Fibroblast of the conjunctiva (primary cell): ENCODE measurements at regions not wholly inside any gene's neighbourhood (a gene's known extent, or its start where the extent isn't known, plus 50 kb on each side); places are given as distances from the start of the nearest gene placed in this dataset.

ENCODE experiments used
- DNase-seq: peaks from one replicate; pipeline ENCODE4 v3.0.0-alpha.2; 2010; ENCODE audit warnings: low read depth

DNA sequence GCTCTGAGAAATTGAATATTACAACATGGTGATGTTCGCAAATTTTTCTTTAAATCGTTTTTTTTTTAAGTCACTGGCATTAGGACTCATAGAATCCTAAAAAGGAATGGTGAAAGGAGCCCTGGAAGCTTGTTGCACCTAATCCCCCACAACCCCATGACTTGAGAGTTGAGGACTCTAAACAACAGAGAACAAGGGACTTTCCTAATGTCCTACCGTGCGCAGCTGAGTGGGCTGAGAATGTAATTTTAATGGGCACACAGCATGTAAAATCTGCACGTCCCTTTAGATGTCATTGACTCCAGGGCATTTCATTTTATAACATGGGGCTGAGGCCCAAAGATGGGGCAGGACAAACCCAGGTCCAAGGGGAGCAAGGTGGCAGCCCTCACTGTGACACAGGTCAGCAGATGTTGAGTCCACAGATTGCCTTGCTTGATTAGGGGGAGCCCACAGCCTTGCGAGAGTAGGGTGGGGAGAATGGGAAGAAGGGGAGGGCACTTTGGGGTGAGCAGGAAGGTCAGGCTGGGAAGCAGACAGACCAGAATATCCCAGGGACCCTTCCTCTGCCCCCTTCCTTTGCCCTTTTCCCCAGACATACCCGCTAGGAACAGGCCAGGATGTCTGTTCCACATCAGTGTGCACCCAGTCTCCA lies 208.4 kb upstream of the ZMIZ1 start:
- DNase-seq = no peak

GRCh38 chr10:78861529-78862327 lies 207.0 kb upstream of the ZMIZ1 start:
- DNase-seq = no peak

- no peak for DNase-seq
Observed at GRCh38 chr10:78862328-78862640, 206.5 kb upstream of the ZMIZ1 start.

GRCh38 chr10:78863140-78863905 lies 205.4 kb upstream of the ZMIZ1 start:
- no peak for DNase-seq

GRCh38 chr10:78863906-78864239 lies 204.9 kb upstream of the ZMIZ1 start:
- no peak for DNase-seq

- DNase-seq = no peak
Observed at GRCh38 chr10:78864761-78865537, 203.8 kb upstream of the ZMIZ1 start.

GRCh38 chr10:78865538-78865875 lies 203.3 kb upstream of the ZMIZ1 start:
- DNase-seq = no peak

DNA sequence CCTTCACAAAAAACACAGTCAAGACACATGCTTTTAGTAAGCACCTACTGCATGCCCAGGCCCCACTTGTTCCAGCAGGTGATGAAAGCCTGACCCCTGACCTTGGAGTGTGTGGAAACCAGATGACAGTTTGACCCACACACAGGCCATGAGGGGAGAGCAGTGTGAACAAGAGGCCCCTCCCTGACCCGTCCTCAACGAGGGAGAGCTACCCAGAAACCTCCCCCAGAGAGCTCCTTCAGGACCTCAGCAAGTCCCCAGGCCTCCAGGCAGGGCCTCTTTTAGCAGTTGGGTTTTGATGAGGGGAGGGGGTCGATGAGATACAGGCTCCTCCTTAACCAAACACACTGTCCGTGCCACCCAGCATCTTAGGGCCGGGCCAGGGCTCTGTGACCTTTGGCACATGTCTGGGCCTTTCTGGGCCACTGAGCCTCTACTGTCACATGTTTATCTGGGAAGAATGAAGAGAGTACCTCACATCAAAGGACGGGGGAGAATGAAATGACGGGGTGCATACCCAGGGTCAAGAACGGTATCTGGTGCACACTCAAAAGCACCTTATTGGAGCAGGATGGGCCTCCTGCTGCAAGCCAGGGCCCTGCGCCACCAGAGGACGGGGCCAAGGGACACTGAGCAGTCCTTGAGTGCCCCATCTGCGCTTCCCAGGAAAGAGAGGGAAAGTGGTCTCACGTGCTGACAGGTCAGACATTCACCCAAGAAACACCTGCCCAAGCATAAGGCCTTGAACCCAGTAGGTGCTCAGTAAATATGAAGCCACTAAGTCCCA lies 202.6 kb upstream of the ZMIZ1 start:
- no peak for DNase-seq

GRCh38 chr10:78866731-78867554 lies 201.8 kb upstream of the ZMIZ1 start:
- DNase-seq = no peak

DNA sequence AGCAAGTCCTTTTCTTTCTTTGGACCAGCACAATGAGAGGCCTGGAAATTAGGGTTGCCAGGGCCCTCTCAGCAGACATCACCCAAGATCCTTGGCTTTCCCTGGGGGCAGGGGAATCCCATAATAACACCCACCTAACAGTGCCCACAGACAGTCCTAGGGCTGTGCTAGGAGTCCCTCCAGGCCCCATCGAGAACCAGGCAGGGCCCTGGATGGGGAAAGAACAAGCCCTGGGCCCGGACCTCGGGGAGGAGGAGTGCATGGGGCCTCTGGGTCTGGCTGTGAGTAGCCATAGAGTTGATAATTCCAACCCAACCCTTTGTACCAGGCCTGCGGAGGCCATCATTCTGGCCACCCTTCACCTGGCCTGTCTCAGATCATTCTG lies 201.2 kb upstream of the ZMIZ1 start:
- DNase-seq = no peak

GRCh38 chr10:78868048-78868447 lies 200.7 kb upstream of the ZMIZ1 start:
- DNase-seq = no peak

GRCh38 chr10:78868456-78868855 lies 200.3 kb upstream of the ZMIZ1 start:
- DNase-seq = no peak

GRCh38 chr10:78868861-78869260 lies 199.9 kb upstream of the ZMIZ1 start:
- no peak for DNase-seq

DNA sequence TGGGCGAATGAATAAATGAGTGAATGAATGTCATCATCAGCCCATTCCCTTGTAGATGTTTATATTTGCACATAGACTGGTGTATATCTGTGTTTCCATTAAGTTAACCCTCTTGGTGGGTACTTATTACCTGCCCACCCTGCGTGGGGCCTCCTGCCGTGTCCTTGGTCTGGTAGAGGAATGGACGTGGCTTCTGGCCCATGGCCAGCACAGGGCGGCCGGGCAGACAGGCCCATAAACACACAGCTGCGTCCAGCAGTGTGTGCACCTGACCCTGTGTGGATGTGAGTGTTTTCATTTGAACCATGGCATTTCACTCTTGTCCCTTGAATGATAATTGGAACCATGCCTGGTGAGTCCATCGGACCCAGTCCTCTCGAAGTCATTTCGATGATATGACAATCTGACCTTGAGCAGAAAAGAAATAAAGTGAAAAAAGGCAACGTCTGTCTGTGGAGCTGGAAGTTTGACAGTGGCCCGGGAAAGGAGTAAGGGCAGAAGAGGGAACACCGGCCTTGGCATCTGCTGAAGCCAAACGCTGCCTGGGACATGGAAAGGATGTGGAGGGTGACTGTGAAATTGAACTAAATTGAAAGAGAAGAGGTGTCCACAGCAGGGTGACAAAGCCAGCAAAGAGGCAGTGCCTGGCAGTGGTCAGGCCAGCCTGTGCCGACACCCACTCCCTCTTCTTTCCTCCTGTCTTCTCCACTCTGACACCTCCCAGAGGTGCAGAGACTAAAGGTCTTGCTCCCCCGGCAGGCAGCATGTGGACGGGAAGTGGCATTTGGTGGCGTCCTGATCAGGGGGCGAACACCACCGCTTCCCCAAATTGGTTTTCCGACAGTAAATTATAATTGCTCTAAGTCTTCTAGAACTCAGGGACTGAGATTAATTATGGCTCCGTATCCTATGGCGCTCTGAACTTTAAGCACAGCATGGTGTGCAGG lies 199.0 kb upstream of the ZMIZ1 start:
- DNase-seq = no peak

DNA sequence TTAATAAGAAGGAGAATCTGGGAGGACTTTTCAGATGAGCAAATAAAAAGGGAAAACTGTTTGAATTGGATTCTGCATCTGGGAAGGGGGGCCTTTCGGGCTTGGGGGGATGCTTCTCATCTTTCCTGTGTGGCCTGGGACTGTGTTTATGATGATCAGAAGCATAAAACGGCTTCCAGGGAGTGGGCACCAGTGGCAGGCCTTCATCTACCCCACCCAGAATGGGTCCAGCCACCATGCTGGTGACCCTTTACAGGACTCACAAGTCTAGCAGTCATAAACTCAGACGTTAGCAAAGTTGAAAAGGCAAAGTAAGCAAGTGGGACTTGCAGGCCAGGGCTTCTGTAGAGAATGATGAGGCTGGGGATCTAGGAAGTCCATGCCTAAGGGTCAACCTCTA lies 198.3 kb upstream of the ZMIZ1 start:
- DNase-seq = no peak

DNA sequence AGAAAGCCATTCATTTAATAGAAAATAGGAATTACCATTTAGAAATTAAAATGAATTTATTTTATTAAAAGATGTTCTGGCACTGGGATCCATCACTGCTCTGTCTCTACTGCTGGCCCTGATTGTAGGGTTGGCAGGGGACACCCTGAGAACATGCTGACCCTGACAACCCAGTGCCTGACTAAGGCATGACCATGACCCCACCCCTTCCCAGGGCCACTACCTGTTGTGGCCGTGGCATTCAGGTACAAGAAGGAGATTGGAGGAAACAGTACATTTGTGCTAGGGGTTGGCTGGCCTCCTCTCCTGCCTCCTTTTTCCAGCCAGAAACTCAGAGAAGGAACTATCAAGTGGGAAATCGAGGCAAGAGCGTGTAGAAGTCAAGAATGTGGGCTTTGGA lies 197.0 kb upstream of the ZMIZ1 start:
- no peak for DNase-seq

- no peak for DNase-seq
Observed at GRCh38 chr10:78873413-78873812, 195.4 kb upstream of the ZMIZ1 start.

DNA sequence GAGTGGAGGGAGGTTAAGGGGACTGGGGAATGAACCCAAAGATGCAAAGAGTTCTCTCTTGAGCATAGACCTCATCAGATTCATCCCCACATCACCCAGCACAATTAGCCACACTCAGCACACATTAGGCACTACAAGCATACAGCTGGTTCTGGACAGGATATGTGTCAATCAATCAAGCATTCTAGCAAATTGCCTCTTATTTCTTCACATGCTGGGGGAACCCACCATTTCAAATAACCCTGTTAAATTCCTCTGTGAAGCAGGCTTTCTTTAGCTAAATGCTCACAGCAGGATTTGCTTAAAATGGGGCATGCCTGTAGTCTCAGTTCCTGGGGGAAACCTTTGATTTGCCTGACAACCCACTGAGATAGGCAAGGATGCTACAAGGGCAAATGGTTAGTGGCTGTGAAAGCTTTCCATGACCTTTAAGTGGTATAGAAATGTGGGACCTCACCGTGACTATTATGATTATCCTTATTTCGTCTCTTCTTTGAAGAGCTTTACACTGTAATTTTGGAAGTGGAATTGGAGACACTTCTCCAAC lies 193.4 kb upstream of the ZMIZ1 start:
- no peak for DNase-seq

- no peak for DNase-seq
Observed at GRCh38 chr10:78875932-78876331, 192.8 kb upstream of the ZMIZ1 start.

DNA sequence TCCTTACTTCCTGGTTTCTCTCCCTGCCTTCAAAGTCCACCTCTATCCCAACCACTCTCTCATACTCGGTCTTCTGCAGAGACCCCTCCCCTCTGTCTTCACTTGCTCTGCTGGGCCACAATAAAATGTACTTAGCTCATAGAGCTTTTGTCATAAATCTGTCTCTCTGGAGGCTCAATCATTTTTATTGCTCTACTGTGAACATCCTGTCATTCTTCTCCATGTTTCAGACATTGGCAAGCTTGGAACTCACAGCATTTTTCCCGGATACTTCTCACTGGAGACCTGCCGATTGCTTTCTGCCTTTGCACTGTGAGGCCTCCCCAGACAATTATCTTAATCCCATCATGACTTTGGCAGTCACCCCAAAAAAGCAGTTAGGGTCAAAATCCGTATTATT lies 192.3 kb upstream of the ZMIZ1 start:
- no peak for DNase-seq
